GM23248 (cell line): ENCODE measurements at regions not wholly inside any gene's neighbourhood (a gene's known extent, or its start where the extent isn't known, plus 50 kb on each side); places are given as distances from the start of the nearest gene placed in this dataset.

Experiments
- EZH2 ChIP-seq: fragments of 200-600 bp; sonication (generic); IDR thresholded peaks from 2 replicates; pipeline ENCODE4 v1.6.1; 2018; ENCODE audit warnings: antibody characterized with exemption, mild to moderate bottlenecking; ENCODE audit not compliant: insufficient read depth, poor library complexity, severe bottlenecking
- EZH2phosphoT487 ChIP-seq: fragments of 200-600 bp; sonication (generic); IDR thresholded peaks from 2 replicates; pipeline ENCODE4 v1.6.1; 2018; ENCODE audit warnings: antibody characterized with exemption, moderate library complexity, mild to moderate bottlenecking, low read depth; ENCODE audit not compliant: insufficient read depth

GRCh38 chr16:24418733-24419132, 120.6 kb upstream of the RBBP6 start:
- TF ChIP-seq EZH2 (no peak), EZH2phosphoT487 (no peak)
